ENCODE measurements at regions not wholly inside any gene's neighbourhood (a gene's known extent, or its start where the extent isn't known, plus 50 kb on each side); places are given as distances from the start of the nearest gene placed in this dataset.

DNA sequence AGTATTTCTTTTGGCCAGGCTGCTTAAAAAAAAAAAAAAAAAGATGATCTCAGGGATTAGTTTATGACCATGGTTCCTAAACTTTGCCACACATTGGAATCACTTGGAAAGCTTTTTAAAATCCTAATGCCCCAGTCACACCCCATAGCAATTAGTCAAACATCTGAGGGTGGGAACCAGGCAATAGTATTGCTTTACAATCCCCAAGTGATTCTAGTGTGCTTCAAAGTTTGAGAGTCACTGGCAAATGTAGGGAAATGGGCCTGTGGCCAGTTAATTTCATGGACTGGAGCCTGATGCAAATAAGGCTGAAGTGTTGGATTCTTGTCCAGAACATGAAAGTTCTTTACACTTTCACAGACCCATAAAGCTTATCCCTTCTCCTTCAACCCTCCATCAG, 374.6 kb upstream of the ESRRG start:
- H3K4me3 ChIP-seq = no peak overlapping the region
- TF ChIP-seq, protein P1, sequence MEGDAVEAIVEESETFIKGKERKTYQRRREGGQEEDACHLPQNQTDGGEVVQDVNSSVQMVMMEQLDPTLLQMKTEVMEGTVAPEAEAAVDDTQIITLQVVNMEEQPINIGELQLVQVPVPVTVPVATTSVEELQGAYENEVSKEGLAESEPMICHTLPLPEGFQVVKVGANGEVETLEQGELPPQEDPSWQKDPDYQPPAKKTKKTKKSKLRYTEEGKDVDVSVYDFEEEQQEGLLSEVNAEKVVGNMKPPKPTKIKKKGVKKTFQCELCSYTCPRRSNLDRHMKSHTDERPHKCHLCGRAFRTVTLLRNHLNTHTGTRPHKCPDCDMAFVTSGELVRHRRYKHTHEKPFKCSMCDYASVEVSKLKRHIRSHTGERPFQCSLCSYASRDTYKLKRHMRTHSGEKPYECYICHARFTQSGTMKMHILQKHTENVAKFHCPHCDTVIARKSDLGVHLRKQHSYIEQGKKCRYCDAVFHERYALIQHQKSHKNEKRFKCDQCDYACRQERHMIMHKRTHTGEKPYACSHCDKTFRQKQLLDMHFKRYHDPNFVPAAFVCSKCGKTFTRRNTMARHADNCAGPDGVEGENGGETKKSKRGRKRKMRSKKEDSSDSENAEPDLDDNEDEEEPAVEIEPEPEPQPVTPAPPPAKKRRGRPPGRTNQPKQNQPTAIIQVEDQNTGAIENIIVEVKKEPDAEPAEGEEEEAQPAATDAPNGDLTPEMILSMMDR (IDR thresholded peaks at IDR 0.05) = no peak
- H3K4me1 ChIP-seq = no peaks in the 10 kb centered on the region
- H3K36me3 ChIP-seq = no peaks in the 10 kb centered on the region
- H3K9me3 ChIP-seq = no peaks in the 10 kb centered on the region
- H3K27ac ChIP-seq = no peak overlapping the region
- no peak for ATAC-seq
- no peak for DNase-seq
- H3K27me3 ChIP-seq (ENCODE audit: low read depth) = no peaks in the 10 kb centered on the region
- intact Hi-C loops (cut with DNase I) = no loop called here

DNA sequence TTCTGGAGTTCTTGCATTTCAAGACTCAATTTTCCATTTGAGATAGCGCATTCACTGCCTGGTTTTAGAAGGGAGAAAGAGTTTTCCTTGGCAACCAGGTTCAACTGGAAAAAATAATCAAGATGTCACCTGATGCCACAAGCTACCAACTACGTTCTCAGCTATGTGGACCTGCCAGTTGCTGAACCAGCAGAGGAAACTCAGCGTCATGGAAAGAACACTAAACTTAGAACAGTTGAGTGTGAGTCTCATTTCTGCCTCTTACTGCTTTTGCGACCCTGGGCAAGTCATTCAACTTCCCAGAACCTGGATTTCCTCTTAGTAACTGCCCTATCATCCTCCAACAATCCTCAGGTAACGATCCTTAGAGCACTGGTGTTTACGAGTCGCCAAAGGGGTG, 373.0 kb upstream of the ESRRG start:
- no peaks in the 10 kb centered on the region for H3K36me3 ChIP-seq
- H3K27me3 ChIP-seq (ENCODE audit: low read depth) = no peaks in the 10 kb centered on the region
- DNase-seq (no peak), ATAC-seq (no peak)
- H3K27ac ChIP-seq = no peak overlapping the region
- H3K9me3 ChIP-seq = no peaks in the 10 kb centered on the region
- H3K4me3 ChIP-seq = no peak overlapping the region
- TF ChIP-seq, protein P1 (IDR thresholded peaks at IDR 0.05) = no peak
- intact Hi-C loops (cut with DNase I) = no loop called here
- H3K4me1 ChIP-seq = no peaks in the 10 kb centered on the region

DNA sequence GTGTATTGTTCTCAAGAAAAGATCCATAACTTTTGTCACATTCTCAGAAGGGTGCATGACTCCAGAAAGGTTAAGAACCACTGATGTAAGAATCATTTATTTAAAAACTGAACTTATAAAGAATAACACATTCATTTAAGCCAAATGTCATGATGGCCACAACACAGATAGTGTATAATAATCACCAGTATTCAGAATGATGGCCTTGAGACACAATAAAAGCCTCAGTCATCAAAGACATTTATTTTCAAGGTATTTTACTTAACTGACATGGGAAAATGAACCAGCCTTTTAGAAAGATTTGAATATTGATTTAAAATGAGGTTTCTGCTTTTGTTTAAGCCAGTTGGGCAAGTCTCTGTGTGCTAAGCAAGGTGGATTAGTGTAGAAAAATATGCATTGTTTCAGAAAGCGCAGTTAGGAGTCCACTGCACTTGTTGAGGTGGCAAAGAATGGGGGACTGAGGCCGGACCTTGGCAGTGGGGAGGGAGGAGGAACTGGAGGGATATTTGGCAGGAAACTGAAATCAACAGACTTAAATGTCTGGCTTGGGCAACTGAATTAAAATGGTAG, 371.9 kb upstream of the ESRRG start:
- Histone ChIP-seq H3K4me1 (no peaks in the 10 kb centered on the region), H3K27me3 (ENCODE audit: low read depth) (peaks cover 9% of the 10 kb centered on the region), H3K9me3 (no peaks in the 10 kb centered on the region), H3K36me3 (no peaks in the 10 kb centered on the region), H3K4me3 (no peak overlapping the region), H3K27ac (no peak overlapping the region)
- ATAC-seq = no peak
- DNase-seq = no peak
- TF ChIP-seq, protein P1 (IDR thresholded peaks at IDR 0.05) = no peak
- intact Hi-C loops (cut with DNase I) = no loop called here

DNA sequence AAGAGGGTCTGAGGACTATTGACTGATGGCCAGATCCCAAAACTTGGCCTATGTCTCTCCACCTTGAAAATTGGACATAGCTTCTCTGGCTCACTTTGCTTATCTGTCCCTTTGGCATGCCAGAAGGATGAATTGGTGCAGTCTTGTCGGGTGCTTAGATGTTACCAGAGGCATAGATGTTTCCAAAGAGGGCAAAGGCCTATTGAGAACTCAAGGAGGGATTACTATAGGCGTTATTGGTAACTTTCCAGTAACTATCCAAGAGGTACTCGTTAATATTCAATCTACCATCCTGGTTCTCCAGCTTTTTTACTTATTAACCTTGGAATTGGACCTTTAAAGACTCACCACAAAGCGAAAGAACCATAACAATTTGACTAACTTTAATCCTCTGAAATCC, 368.3 kb upstream of the ESRRG start:
- DNase-seq (no peak), ATAC-seq (no peak)
- H3K4me3 ChIP-seq = no peak overlapping the region
- H3K27me3 ChIP-seq (ENCODE audit: low read depth) = peaks cover 17% of the 10 kb centered on the region
- no peaks in the 10 kb centered on the region for H3K36me3 ChIP-seq
- H3K27ac ChIP-seq = no peak overlapping the region
- no peaks in the 10 kb centered on the region for H3K4me1 ChIP-seq
- TF ChIP-seq, protein P1 (IDR thresholded peaks at IDR 0.05) = no peak
- H3K9me3 ChIP-seq = no peaks in the 10 kb centered on the region
- intact Hi-C loops (cut with DNase I) = no loop called here

DNA sequence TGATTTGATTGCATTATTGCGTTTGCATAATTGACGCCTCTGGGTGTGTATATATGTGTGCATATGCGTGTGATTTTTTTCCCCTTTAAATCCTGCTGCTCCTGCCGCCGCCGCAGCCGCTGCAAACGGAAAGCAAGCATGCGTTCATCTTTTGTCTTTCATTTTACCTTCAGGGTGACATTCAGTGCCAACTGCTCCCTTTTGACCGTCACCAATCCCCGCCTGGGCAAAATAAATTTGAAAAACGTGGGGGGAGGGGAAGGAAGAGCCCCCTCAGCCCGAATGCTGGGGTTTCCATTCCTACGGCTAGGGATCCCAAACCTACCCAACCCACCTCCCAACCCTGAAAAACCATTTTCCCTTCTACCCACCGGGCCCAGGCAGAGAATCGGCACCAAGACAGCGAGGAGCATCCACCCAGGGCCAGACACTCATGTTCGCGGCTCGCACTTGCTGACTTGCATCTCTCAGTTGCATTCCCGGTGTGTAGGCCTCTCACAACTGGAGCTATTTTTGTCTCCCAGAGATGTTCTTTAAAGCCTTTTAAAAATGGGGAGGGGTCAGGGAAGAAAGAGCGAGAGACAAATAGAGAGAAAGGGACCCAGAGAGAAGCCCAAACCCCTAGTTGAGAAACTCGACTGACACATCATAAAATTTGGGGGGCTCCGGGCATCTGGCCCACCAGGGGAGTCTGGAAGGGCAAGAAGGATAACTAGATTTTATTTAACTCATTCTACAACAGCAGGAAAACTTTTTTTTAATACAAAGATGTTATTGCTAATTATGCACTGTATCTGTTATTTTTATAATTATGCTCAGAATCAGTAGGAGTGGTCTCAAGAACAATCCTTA, 367.1 kb upstream of the ESRRG start:
- no peak overlapping the region for H3K27ac ChIP-seq
- no peaks in the 10 kb centered on the region for H3K9me3 ChIP-seq
- DNase-seq (no peak), ATAC-seq (no peak)
- H3K36me3 ChIP-seq = no peaks in the 10 kb centered on the region
- H3K27me3 ChIP-seq (ENCODE audit: low read depth) = peaks cover 17% of the 10 kb centered on the region
- TF ChIP-seq, protein P1 (IDR thresholded peaks at IDR 0.05) = no peak
- no peaks in the 10 kb centered on the region for H3K4me1 ChIP-seq
- intact Hi-C loops (cut with DNase I) = no loop called here
- H3K4me3 ChIP-seq = peak overlapping the region; percentile 50

All from lower lobe of right lung (tissue), 2 donors.